ENCODE measurements at regions not wholly inside any gene's neighbourhood (a gene's known extent, or its start where the extent isn't known, plus 50 kb on each side); places are given as distances from the start of the nearest gene placed in this dataset.
"Not testable (repeated sequence)": the region's sequence is repeated elsewhere in the genome, so short reads cannot be mapped to it uniquely, and the experiment has no call there.

DNA sequence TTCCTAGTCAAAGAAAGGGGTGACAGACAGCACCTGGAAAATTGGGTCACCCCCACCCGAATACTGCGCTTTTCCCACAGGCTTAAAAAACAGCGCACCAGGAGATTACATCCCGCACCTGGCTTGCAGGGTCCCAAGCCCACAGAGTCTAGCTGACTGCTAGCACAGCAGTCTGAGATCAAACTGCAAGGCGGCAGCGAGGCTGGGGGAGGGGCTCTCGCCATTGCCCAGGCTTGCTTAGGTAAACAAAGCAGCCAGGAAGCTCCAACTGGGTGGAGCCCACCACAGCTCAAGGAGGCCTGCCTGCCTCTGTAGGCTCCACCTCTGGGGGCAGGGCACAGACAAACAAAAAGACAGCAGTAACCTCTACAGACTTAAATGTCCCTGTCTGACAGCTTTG lies 792.6 kb downstream of the NTRK3 start:
- TF ChIP-seq BHLHE40 (IDR thresholded peaks at IDR 0.05; ENCODE audit: low read depth, low read length); MXI1 (IDR thresholded peaks at IDR 0.05; ENCODE audit: borderline replicate concordance, low read depth, low read length); RAD21 (IDR thresholded peaks at IDR 0.05; ENCODE audit: low read length); POLR2A (IDR thresholded peaks at IDR 0.05; ENCODE audit: low read depth, low read length); SMC3 (IDR thresholded peaks at IDR 0.05; ENCODE audit: low read depth, low read length); CEBPB (IDR thresholded peaks at IDR 0.05; ENCODE audit: low read depth, low read length); MAZ (IDR thresholded peaks at IDR 0.05; ENCODE audit: borderline replicate concordance, low read depth, low read length); CHD1 (IDR thresholded peaks at IDR 0.05; ENCODE audit: low read depth, low read length): not testable (repeated sequence)
- TF ChIP-seq, protein P1, sequence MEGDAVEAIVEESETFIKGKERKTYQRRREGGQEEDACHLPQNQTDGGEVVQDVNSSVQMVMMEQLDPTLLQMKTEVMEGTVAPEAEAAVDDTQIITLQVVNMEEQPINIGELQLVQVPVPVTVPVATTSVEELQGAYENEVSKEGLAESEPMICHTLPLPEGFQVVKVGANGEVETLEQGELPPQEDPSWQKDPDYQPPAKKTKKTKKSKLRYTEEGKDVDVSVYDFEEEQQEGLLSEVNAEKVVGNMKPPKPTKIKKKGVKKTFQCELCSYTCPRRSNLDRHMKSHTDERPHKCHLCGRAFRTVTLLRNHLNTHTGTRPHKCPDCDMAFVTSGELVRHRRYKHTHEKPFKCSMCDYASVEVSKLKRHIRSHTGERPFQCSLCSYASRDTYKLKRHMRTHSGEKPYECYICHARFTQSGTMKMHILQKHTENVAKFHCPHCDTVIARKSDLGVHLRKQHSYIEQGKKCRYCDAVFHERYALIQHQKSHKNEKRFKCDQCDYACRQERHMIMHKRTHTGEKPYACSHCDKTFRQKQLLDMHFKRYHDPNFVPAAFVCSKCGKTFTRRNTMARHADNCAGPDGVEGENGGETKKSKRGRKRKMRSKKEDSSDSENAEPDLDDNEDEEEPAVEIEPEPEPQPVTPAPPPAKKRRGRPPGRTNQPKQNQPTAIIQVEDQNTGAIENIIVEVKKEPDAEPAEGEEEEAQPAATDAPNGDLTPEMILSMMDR (conservative IDR thresholded peaks at IDR 0.05; ENCODE audit: low read depth, low read length): not testable (repeated sequence)
- TF ChIP-seq, protein P2, sequence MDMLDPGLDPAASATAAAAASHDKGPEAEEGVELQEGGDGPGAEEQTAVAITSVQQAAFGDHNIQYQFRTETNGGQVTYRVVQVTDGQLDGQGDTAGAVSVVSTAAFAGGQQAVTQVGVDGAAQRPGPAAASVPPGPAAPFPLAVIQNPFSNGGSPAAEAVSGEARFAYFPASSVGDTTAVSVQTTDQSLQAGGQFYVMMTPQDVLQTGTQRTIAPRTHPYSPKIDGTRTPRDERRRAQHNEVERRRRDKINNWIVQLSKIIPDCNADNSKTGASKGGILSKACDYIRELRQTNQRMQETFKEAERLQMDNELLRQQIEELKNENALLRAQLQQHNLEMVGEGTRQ (IDR thresholded peaks at IDR 0.05; ENCODE audit: low read depth, low read length): not testable (repeated sequence)
